ENCODE measurements at regions not wholly inside any gene's neighbourhood (a gene's known extent, or its start where the extent isn't known, plus 50 kb on each side); places are given as distances from the start of the nearest gene placed in this dataset.

- DNase-seq (ENCODE audit: low read depth) = no peak
Measured at GRCh38 chr2:3138621-3139020, 239.0 kb downstream of the EIPR1 start.

GRCh38 chr2:3137651-3138300, 239.8 kb downstream of the EIPR1 start:
- DNase-seq (ENCODE audit: low read depth) = no peak

GRCh38 chr2:3135676-3136075, 241.9 kb downstream of the EIPR1 start:
- DNase-seq (ENCODE audit: low read depth) = no peak

GRCh38 chr2:3134026-3134571, 243.5 kb downstream of the EIPR1 start:
- DNase-seq (ENCODE audit: low read depth) = no peak

GRCh38 chr2:3132966-3133365, 244.7 kb downstream of the EIPR1 start:
- DNase-seq (ENCODE audit: low read depth) = no peak

- no peak for DNase-seq (ENCODE audit: low read depth)
Measured at GRCh38 chr2:3132466-3132865, 245.2 kb downstream of the EIPR1 start.

GRCh38 chr2:3131636-3132326, 245.8 kb downstream of the EIPR1 start:
- no peak for DNase-seq (ENCODE audit: low read depth)

GRCh38 chr2:3130889-3131635, 246.6 kb downstream of the EIPR1 start:
- DNase-seq (ENCODE audit: low read depth) = no peak

GRCh38 chr2:3130444-3130843, 247.2 kb downstream of the EIPR1 start:
- no peak for DNase-seq (ENCODE audit: low read depth)

- DNase-seq (ENCODE audit: low read depth) = no peak
Measured at GRCh38 chr2:3129867-3130266, 247.8 kb downstream of the EIPR1 start.

GRCh38 chr2:3128786-3129185, 248.8 kb downstream of the EIPR1 start:
- no peak for DNase-seq (ENCODE audit: low read depth)

- no peak for DNase-seq (ENCODE audit: low read depth)
Measured at GRCh38 chr2:3127710-3128109, 249.9 kb downstream of the EIPR1 start.

- DNase-seq (ENCODE audit: low read depth) = no peak
Measured at GRCh38 chr2:3126911-3127621, 250.6 kb downstream of the EIPR1 start.

GRCh38 chr2:3126171-3126910, 251.3 kb downstream of the EIPR1 start:
- DNase-seq (ENCODE audit: low read depth) = no peak

- no peak for DNase-seq (ENCODE audit: low read depth)
Measured at GRCh38 chr2:3125761-3126130, 251.9 kb downstream of the EIPR1 start.

- no peak for DNase-seq (ENCODE audit: low read depth)
Measured at GRCh38 chr2:3125001-3125760, 252.4 kb downstream of the EIPR1 start.

- DNase-seq (ENCODE audit: low read depth) = no peak
Measured at GRCh38 chr2:3122525-3122924, 255.1 kb downstream of the EIPR1 start.

- DNase-seq (ENCODE audit: low read depth) = no peak
Measured at GRCh38 chr2:3121601-3122000, 256.0 kb downstream of the EIPR1 start.

- DNase-seq (ENCODE audit: low read depth) = no peak
Measured at GRCh38 chr2:3117650-3118216, 259.9 kb downstream of the EIPR1 start.

- DNase-seq (ENCODE audit: low read depth) = no peak
Measured at GRCh38 chr2:3116371-3116770, 261.2 kb downstream of the EIPR1 start.

All from renal cortical epithelial cell (primary cell).